Fibroblast of pulmonary artery (primary cell): ENCODE measurements at regions not wholly inside any gene's neighbourhood (a gene's known extent, or its start where the extent isn't known, plus 50 kb on each side); places are given as distances from the start of the nearest gene placed in this dataset.

Source experiments
- DNase-seq: peaks from one replicate; pipeline ENCODE4 v3.0.0-alpha.2; 2010; ENCODE audit warnings: low read depth
- H3K4me3 ChIP-seq: replicated peaks from 2 replicates; pipeline ENCODE4 v1.5.1; 2011; ENCODE audit warnings: low read depth, mild to moderate bottlenecking, control low read depth, low read length, moderate library complexity
- CTCF ChIP-seq: IDR thresholded peaks from 2 replicates; pipeline ENCODE4 v1.5.1; 2011; ENCODE audit warnings: mild to moderate bottlenecking, control low read depth, low read length, inconsistent platforms; ENCODE audit errors: missing control alignments

GRCh38 chr9:25975667-25976066 lies 297.4 kb upstream of the TUSC1 start:
- no peak for DNase-seq
- H3K4me3 ChIP-seq: no peak overlapping the region
- no peak for TF ChIP-seq CTCF

- no peak overlapping the region for H3K4me3 ChIP-seq
- peak; percentile 85 for DNase-seq
- peak; percentile 73 for TF ChIP-seq CTCF
Observed at GRCh38 chr9:25964239-25964638, 286.0 kb upstream of the TUSC1 start.

GRCh38 chr9:25960178-25960577 lies 281.9 kb upstream of the TUSC1 start:
- no peak overlapping the region for H3K4me3 ChIP-seq
- no peak for DNase-seq
- TF ChIP-seq CTCF: no peak

- H3K4me3 ChIP-seq: no peak overlapping the region
- TF ChIP-seq CTCF: no peak
- DNase-seq: no peak
Observed at GRCh38 chr9:25954209-25954608, 276.0 kb upstream of the TUSC1 start.

GRCh38 chr9:25948182-25948581 lies 269.9 kb upstream of the TUSC1 start:
- no peak for DNase-seq
- TF ChIP-seq CTCF: no peak
- H3K4me3 ChIP-seq: no peak overlapping the region

- no peak for TF ChIP-seq CTCF
- H3K4me3 ChIP-seq: no peak overlapping the region
- no peak for DNase-seq
Observed at GRCh38 chr9:25939126-25939525, 260.9 kb upstream of the TUSC1 start.

GRCh38 chr9:25936031-25936430 lies 257.8 kb upstream of the TUSC1 start:
- no peak for DNase-seq
- no peak overlapping the region for H3K4me3 ChIP-seq
- TF ChIP-seq CTCF: no peak
